CD1c-positive myeloid dendritic cell (primary cell): ENCODE measurements at regions not wholly inside any gene's neighbourhood (a gene's known extent, or its start where the extent isn't known, plus 50 kb on each side); places are given as distances from the start of the nearest gene placed in this dataset.
"Not testable (repeated sequence)": the region's sequence is repeated elsewhere in the genome, so short reads cannot be mapped to it uniquely, and the experiment has no call there.

Experiments
- DNase-seq: peaks from one replicate; pipeline ENCODE4 v3.0.0-alpha.2; 2016; ENCODE audit errors: extremely low spot score

- no peak for DNase-seq
Measured at GRCh38 chr5:83810511-83810910, 89.9 kb upstream of the HAPLN1 start.

GRCh38 chr5:83802686-83803085 lies 82.0 kb upstream of the HAPLN1 start:
- no peak for DNase-seq

GRCh38 chr5:83800201-83800600 lies 79.5 kb upstream of the HAPLN1 start:
- DNase-seq: no peak

- not testable (repeated sequence) for DNase-seq
Measured at GRCh38 chr5:83799020-83799419, 78.4 kb upstream of the HAPLN1 start.

GRCh38 chr5:83789371-83789770 lies 68.7 kb upstream of the HAPLN1 start:
- DNase-seq: no peak

- DNase-seq: no peak
Measured at GRCh38 chr5:83787631-83788030, 67.0 kb upstream of the HAPLN1 start.

- no peak for DNase-seq
Measured at GRCh38 chr5:83785176-83785668, 64.6 kb upstream of the HAPLN1 start.

GRCh38 chr5:83780699-83781350 lies 60.2 kb upstream of the HAPLN1 start:
- no peak for DNase-seq

GRCh38 chr5:83777856-83778255 lies 57.2 kb upstream of the HAPLN1 start:
- DNase-seq: no peak

- DNase-seq: no peak
Measured at GRCh38 chr5:83776437-83777031, 55.9 kb upstream of the HAPLN1 start.
